Endothelial cell of umbilical vein (primary cell): ENCODE measurements at regions not wholly inside any gene's neighbourhood (a gene's known extent, or its start where the extent isn't known, plus 50 kb on each side); places are given as distances from the start of the nearest gene placed in this dataset.
"Not testable (repeated sequence)": the region's sequence is repeated elsewhere in the genome, so short reads cannot be mapped to it uniquely, and the experiment has no call there.

Experiments
- BruUV-seq: library from RNA; stranded (reverse); fragments of 400-500 nt; replicated peaks from 2 replicates; lab custom pipeline; 2021; lab: Mats Ljungman, UMichigan
- CTCF ChIA-PET: fragments of 300-600, 350-600 bp; sonication (Branson Sonifier 250); formaldehyde crosslinking; loops from one replicate; lab custom pipeline; 2021; ENCODE audit warnings: antibody characterized with exemption, inconsistent platforms; lab: Charles Lee
- POLR2A ChIA-PET: fragments of 300-600, 350-600 bp; sonication (Branson Sonifier 250); formaldehyde crosslinking; loops from one replicate; lab custom pipeline; 2021; ENCODE audit warnings: antibody characterized with exemption, inconsistent platforms; lab: Charles Lee
- DNase-seq: peaks from one replicate; pipeline ENCODE4 v3.0.0-alpha.2; 2011; ENCODE audit warnings: low read depth, low spot score
- FAIRE-seq: peaks from 2 replicates; lab custom pipeline; 2011; peaks lifted over from hg19 to GRCh38; lab: Jason Lieb, UNC
- H2AFZ ChIP-seq: 2 replicates; pipeline ENCODE4 v1.6.0; 2012; ENCODE audit warnings: low read depth, low read length, control low read depth, inconsistent platforms
- H3K27ac ChIP-seq: 2 replicates; pipeline ENCODE4 v1.5.1; 2011; ENCODE audit warnings: low read depth, mild to moderate bottlenecking, control low read depth, low read length, moderate library complexity; ENCODE audit not compliant: insufficient read depth
- H3K27me3 ChIP-seq, 2 experiments: 2 replicates each; pipeline versions ENCODE4 v1.6.0 to v1.6.1; 2011; ENCODE audit warnings: low read length in 2 of 2, mixed read lengths in 1 of 2; ENCODE audit not compliant: control insufficient read depth in 2 of 2, insufficient read depth in 2 of 2
- H3K36me3 ChIP-seq, 2 experiments: 2 replicates in 1 of 2; 3 replicates in 1 of 2; pipeline ENCODE4 v1.5.1; 2011; ENCODE audit warnings: low read length in 2 of 2, mild to moderate bottlenecking in 1 of 2, moderate library complexity in 1 of 2; ENCODE audit not compliant: control insufficient read depth in 2 of 2, insufficient read depth in 2 of 2; ENCODE audit errors: extremely low read depth in 1 of 2
- H3K4me1 ChIP-seq: 3 replicates; pipeline ENCODE4 v1.5.1; 2011; ENCODE audit warnings: mild to moderate bottlenecking, low read length; ENCODE audit not compliant: control insufficient read depth, insufficient read depth; ENCODE audit errors: extremely low read depth
- H3K4me2 ChIP-seq: 2 replicates; pipeline ENCODE4 v1.6.1; 2011; ENCODE audit warnings: low read length, control low read depth, mixed read lengths; ENCODE audit not compliant: insufficient read depth
- H3K4me3 ChIP-seq, 3 experiments: fragments of 200-600 bp in 1 of 3; sonication (generic), shearing (Covaris generic) in 1 of 3; replicated peaks in 1 of 3; 2 replicates each; pipeline ENCODE4 v1.5.1; 2011 to 2016; ENCODE audit warnings: control low read depth in 3 of 3, low read length in 3 of 3, mild to moderate bottlenecking in 2 of 3, inconsistent platforms in 1 of 3, low read depth in 1 of 3, moderate library complexity in 1 of 3; ENCODE audit not compliant: insufficient read depth in 1 of 3
- H3K79me2 ChIP-seq: 2 replicates; pipeline ENCODE4 v1.6.0; 2012; ENCODE audit warnings: low read length, inconsistent platforms; ENCODE audit not compliant: control insufficient read depth, insufficient read depth
- H3K9ac ChIP-seq: replicated peaks from 2 replicates; pipeline ENCODE3; 2011; ENCODE audit warnings: low read length, control low read depth; ENCODE audit not compliant: insufficient read depth; ENCODE audit errors: extremely low read depth
- H3K9me1 ChIP-seq: replicated peaks from 3 replicates; pipeline ENCODE4 v1.6.0; 2011; ENCODE audit warnings: mild to moderate bottlenecking, low read length; ENCODE audit not compliant: control insufficient read depth, insufficient read depth; ENCODE audit errors: extremely low read depth
- H3K9me3 ChIP-seq: replicated peaks from 2 replicates; pipeline ENCODE4 v1.5.1; 2012; ENCODE audit warnings: low read length, inconsistent platforms; ENCODE audit not compliant: control insufficient read depth, insufficient read depth
- H4K20me1 ChIP-seq: replicated peaks from 2 replicates; pipeline ENCODE3; 2011; ENCODE audit warnings: mild to moderate bottlenecking, low read length; ENCODE audit not compliant: control insufficient read depth, insufficient read depth; ENCODE audit errors: extremely low read depth
- CTCF ChIP-seq, 2 donors: IDR thresholded peaks; 1 replicate in 1 of 2; 2 replicates in 1 of 2; pipeline ENCODE4 v1.5.1; 2011; ENCODE audit warnings: low read length in 2 of 2, mild to moderate bottlenecking in 2 of 2, moderate library complexity in 2 of 2, control low read depth in 1 of 2, inconsistent platforms in 1 of 2, low read depth in 1 of 2; ENCODE audit not compliant: insufficient read depth in 1 of 2; ENCODE audit errors: extremely low read depth in 1 of 2
- EZH2 ChIP-seq: IDR thresholded peaks from 2 replicates; pipeline ENCODE4 v1.6.1; 2012; ENCODE audit warnings: borderline replicate concordance, low read depth, mild to moderate bottlenecking, moderate library complexity, low read length, inconsistent platforms; ENCODE audit not compliant: severe bottlenecking
- FOS ChIP-seq: IDR thresholded peaks from 2 replicates; pipeline ENCODE4 v1.6.1; 2011; ENCODE audit warnings: mild to moderate bottlenecking, low read length, moderate library complexity, borderline replicate concordance; ENCODE audit not compliant: insufficient read depth
- GATA2 ChIP-seq: IDR thresholded peaks from 2 replicates; pipeline ENCODE4 v1.7.0; 2011; ENCODE audit warnings: low read depth, mild to moderate bottlenecking, moderate library complexity, mixed read lengths, low read length; ENCODE audit not compliant: insufficient read length, insufficient read depth
- JUN ChIP-seq: IDR thresholded peaks from 2 replicates; pipeline ENCODE4 v1.6.1; 2011; ENCODE audit warnings: borderline replicate concordance, low read depth; ENCODE audit not compliant: insufficient read length, insufficient read depth
- MAX ChIP-seq: IDR thresholded peaks from 2 replicates; pipeline ENCODE4 v1.6.1; 2011; ENCODE audit not compliant: insufficient read depth, insufficient read length
- MYC ChIP-seq: IDR thresholded peaks from one replicate; pipeline ENCODE4 v1.6.1; 2011; ENCODE audit warnings: mild to moderate bottlenecking, low read depth, low read length
- POLR2A ChIP-seq: IDR thresholded peaks from 2 replicates; pipeline ENCODE4 v1.6.1; 2012; ENCODE audit warnings: low read depth, mild to moderate bottlenecking, control low read depth, low read length
- POLR2AphosphoS5 ChIP-seq: IDR thresholded peaks from 2 replicates; pipeline ENCODE4 v1.6.1; 2012; ENCODE audit warnings: low read depth, mild to moderate bottlenecking, control low read depth, low read length, moderate library complexity; ENCODE audit not compliant: insufficient read depth
- dilution Hi-C: fragments of 300-500 bp; cut with MboI; formaldehyde crosslinking; loops from one replicate; pipeline ENCODE4 v1.15.0; 2019; ENCODE audit warnings: low sequenced_read_pairs; ENCODE audit not compliant: extremely low pct_ligation_motif_present
- intact Hi-C: fragments of 100-400 bp; cut with micrococcal nuclease; formaldehyde crosslinking; loops from one replicate; pipeline ENCODE4 v1.10.0; 2022

GRCh38 chr14:35189422-35189821 lies 67.1 kb downstream of the PRORP start:
- dilution Hi-C loops (no loop called here), intact Hi-C loops (no loop called here)
- Histone ChIP-seq H3K4me3 (no peak overlapping the region), H3K9me3 (no peaks in the 10 kb centered on the region), H3K36me3 (no peaks in the 10 kb centered on the region), H3K27ac (no peak overlapping the region), H4K20me1 (no peaks in the 10 kb centered on the region), H3K27me3 (no peaks in the 10 kb centered on the region), H3K4me1 (no peaks in the 10 kb centered on the region), H3K4me2 (no peak overlapping the region), H2AFZ (no peak overlapping the region), H3K79me2 (no peaks in the 10 kb centered on the region), H3K9ac (no peak overlapping the region), H3K9me1 (no peaks in the 10 kb centered on the region)
- ChIA-PET POLR2A (interaction anchor here (0.6 kb wide), 2 partner anchors 212 to 637 kb away, joined by 3 to 4 read pairs; partner anchors contain the start of gene BRMS1L), CTCF (interaction anchor here (0.6 kb wide), 1 partner anchor 494 kb away, joined by 4 read pairs; no protein-coding TSS in a partner anchor)
- BruUV-seq: no TSS peak
- TF ChIP-seq POLR2AphosphoS5: no peak
- TF ChIP-seq MAX: no peak
- TF ChIP-seq FOS: no peak
- no peak for TF ChIP-seq JUN
- no peak for TF ChIP-seq MYC
- DNase-seq: no peak
- FAIRE-seq: no peak

GRCh38 chr14:35193161-35193560 lies 70.8 kb downstream of the PRORP start:
- H3K4me2 ChIP-seq: no peak overlapping the region
- no peak overlapping the region for H3K9ac ChIP-seq
- ChIA-PET CTCF (no interaction called here), POLR2A (no interaction called here)
- no peak overlapping the region for H3K4me3 ChIP-seq
- no peaks in the 10 kb centered on the region for H3K27me3 ChIP-seq
- H4K20me1 ChIP-seq: no peaks in the 10 kb centered on the region
- no TSS peak for BruUV-seq
- TF ChIP-seq POLR2AphosphoS5: no peak
- no peak for TF ChIP-seq POLR2A
- no peak for TF ChIP-seq CTCF (IDR thresholded peaks at IDR 0.05; ENCODE audit: extremely low read depth in 1 of 2, insufficient read depth in 1 of 2, low read depth in 1 of 2, low read length in 2 of 2)
- TF ChIP-seq EZH2: no peak
- TF ChIP-seq MYC: no peak
- no peak for TF ChIP-seq FOS
- TF ChIP-seq JUN: no peak
- TF ChIP-seq GATA2: no peak
- no peak for TF ChIP-seq MAX
- no peak overlapping the region for H3K27ac ChIP-seq
- FAIRE-seq (no peak), DNase-seq (no peak)
- no peaks in the 10 kb centered on the region for H3K36me3 ChIP-seq
- H3K9me3 ChIP-seq: no peaks in the 10 kb centered on the region
- no peaks in the 10 kb centered on the region for H3K9me1 ChIP-seq
- intact Hi-C loops (no loop called here), dilution Hi-C loops (no loop called here)
- H3K4me1 ChIP-seq: peaks cover 7% of the 10 kb centered on the region
- H2AFZ ChIP-seq: no peak overlapping the region
- H3K79me2 ChIP-seq: no peaks in the 10 kb centered on the region

- H3K9me1 ChIP-seq, H3K27me3 ChIP-seq, FAIRE-seq, CTCF ChIA-PET, H2AFZ ChIP-seq, H3K9ac ChIP-seq, dilution Hi-C loops, BruUV-seq, H3K4me1 ChIP-seq, H3K27ac ChIP-seq, H3K4me3 ChIP-seq, H3K79me2 ChIP-seq, H3K4me2 ChIP-seq, intact Hi-C loops, POLR2A ChIA-PET, DNase-seq, H3K9me3 ChIP-seq, H3K36me3 ChIP-seq, H4K20me1 ChIP-seq: not testable (repeated sequence)
Measured at GRCh38 chr14:35194183-35194582, 71.8 kb downstream of the PRORP start.
